H1 (cell line): ENCODE measurements at regions not wholly inside any gene's neighbourhood (a gene's known extent, or its start where the extent isn't known, plus 50 kb on each side); places are given as distances from the start of the nearest gene placed in this dataset.

Experiments
- CTCF ChIA-PET: fragments of 300-600 bp; sonication (Branson Sonifier 250); formaldehyde crosslinking; loops from one replicate; lab custom pipeline; 2021; ENCODE audit not compliant: partially characterized antibody; lab: Charles Lee
- POLR2A ChIA-PET: fragments of 300-600 bp; sonication (Branson Sonifier 250); formaldehyde crosslinking; loops from one replicate; lab custom pipeline; 2021; ENCODE audit warnings: inconsistent platforms; ENCODE audit not compliant: partially characterized antibody; lab: Charles Lee
- DNase-seq, 2 experiments: peaks; one replicate each; pipeline versions ENCODE4 v3.0.0 to v3.0.0-alpha.2; 2010 to 2022; ENCODE audit warnings: low spot score in 2 of 2, low read depth in 1 of 2, mixed read lengths in 1 of 2
- FAIRE-seq: peaks from 2 replicates; lab custom pipeline; 2011; peaks lifted over from hg19 to GRCh38; lab: Jason Lieb, UNC
- H2AFZ ChIP-seq: 2 replicates; pipeline ENCODE4 v1.8.1; 2012; ENCODE audit warnings: low read length, inconsistent platforms
- H2AK5ac ChIP-seq: 2 replicates; pipeline ENCODE4 v1.6.1; 2013; ENCODE audit warnings: low read depth, low read length
- H2BK120ac ChIP-seq: replicated peaks from 2 replicates; pipeline ENCODE3; 2013; ENCODE audit warnings: low read depth, low read length, inconsistent platforms
- H2BK12ac ChIP-seq: 2 replicates; pipeline ENCODE4 v1.6.1; 2013; ENCODE audit warnings: low read depth, low read length
- H2BK15ac ChIP-seq: 2 replicates; pipeline ENCODE4 v1.6.1; 2013; ENCODE audit warnings: low read length
- H2BK20ac ChIP-seq: 2 replicates; pipeline ENCODE4 v1.6.1; 2013; ENCODE audit warnings: low read length
- H2BK5ac ChIP-seq: 2 replicates; pipeline ENCODE4 v1.6.1; 2013; ENCODE audit warnings: low read depth, low read length
- H3K14ac ChIP-seq: 2 replicates; pipeline ENCODE4 v1.6.1; 2013; ENCODE audit warnings: inconsistent platforms; ENCODE audit not compliant: insufficient read length
- H3K18ac ChIP-seq: 2 replicates; pipeline ENCODE4 v1.6.1; 2013; ENCODE audit warnings: low read length; ENCODE audit errors: extremely low read depth
- H3K23ac ChIP-seq: 2 replicates; pipeline ENCODE4 v1.6.1; 2013; ENCODE audit warnings: inconsistent platforms; ENCODE audit not compliant: insufficient read length
- H3K23me2 ChIP-seq: 2 replicates; pipeline ENCODE4 v1.6.1; 2013; ENCODE audit warnings: low read depth, low read length
- H3K27ac ChIP-seq: 2 replicates; pipeline ENCODE4 v1.6.1; 2011; ENCODE audit warnings: low read depth, low read length, inconsistent platforms
- H3K27me3 ChIP-seq, 4 experiments: replicated peaks in 1 of 4; 1 replicate in 1 of 4; 2 replicates in 3 of 4; pipeline versions ENCODE4 v1.6.1 to v1.8.1; 2011 to 2013; ENCODE audit warnings: low read length in 3 of 4, mild to moderate bottlenecking in 3 of 4, inconsistent platforms in 2 of 4, mixed read lengths in 2 of 4, moderate library complexity in 1 of 4; ENCODE audit not compliant: control insufficient read depth in 3 of 4, insufficient read depth in 3 of 4; ENCODE audit errors: extremely low read depth in 1 of 4
- H3K36me3 ChIP-seq, 4 experiments: 2 replicates each; pipeline versions ENCODE4 v1.6.1 to v1.8.1; 2011 to 2013; ENCODE audit warnings: mild to moderate bottlenecking in 4 of 4, low read length in 3 of 4, moderate library complexity in 2 of 4, control low read depth in 1 of 4, inconsistent platforms in 1 of 4; ENCODE audit not compliant: insufficient read depth in 4 of 4, control insufficient read depth in 2 of 4
- H3K4ac ChIP-seq: replicated peaks from 2 replicates; pipeline ENCODE3; 2013; ENCODE audit warnings: low read length, low read depth, mixed read lengths, inconsistent platforms; ENCODE audit not compliant: insufficient read length
- H3K4me1 ChIP-seq, 4 experiments: replicated peaks in 1 of 4; 1 replicate in 1 of 4; 2 replicates in 3 of 4; pipeline versions ENCODE4 v1.6.1 to v1.8.1; 2011 to 2013; ENCODE audit warnings: low read length in 3 of 4, inconsistent platforms in 2 of 4, mixed read lengths in 1 of 4; ENCODE audit not compliant: insufficient read depth in 4 of 4, control insufficient read depth in 3 of 4
- H3K4me2 ChIP-seq, 2 experiments: 2 replicates each; pipeline versions ENCODE4 v1.6.1 to v1.8.1; 2011 to 2013; ENCODE audit warnings: low read depth in 2 of 2, low read length in 2 of 2, control low read depth in 1 of 2, inconsistent platforms in 1 of 2, mild to moderate bottlenecking in 1 of 2; ENCODE audit not compliant: insufficient read depth in 1 of 2
- H3K4me3 ChIP-seq, 4 experiments: fragments of 200-600, 300-600 bp in 1 of 4; sonication (generic), shearing (Covaris generic), sonication (Bioruptor Twin) in 1 of 4; 2 replicates each; pipeline versions ENCODE4 v1.5.1 to v1.8.1; 2011 to 2016; ENCODE audit warnings: low read length in 4 of 4, low read depth in 3 of 4, control low read depth in 2 of 4, inconsistent platforms in 2 of 4, mild to moderate bottlenecking in 2 of 4, mixed read lengths in 1 of 4, moderate library complexity in 1 of 4; ENCODE audit not compliant: insufficient read depth in 2 of 4; ENCODE audit errors: extremely low read depth in 1 of 4
- H3K56ac ChIP-seq: replicated peaks from 2 replicates; pipeline ENCODE3; 2013; ENCODE audit warnings: low read depth, mild to moderate bottlenecking, mixed read lengths, low read length, inconsistent platforms; ENCODE audit not compliant: insufficient read length
- H3K79me1 ChIP-seq: 2 replicates; pipeline ENCODE4 v1.6.1; 2013; ENCODE audit warnings: low read depth, low read length, control low read depth
- H3K79me2 ChIP-seq, 2 experiments: 2 replicates each; pipeline versions ENCODE4 v1.6.1 to v1.8.1; 2012 to 2013; ENCODE audit warnings: low read length in 2 of 2, mild to moderate bottlenecking in 2 of 2, inconsistent platforms in 1 of 2; ENCODE audit not compliant: insufficient read depth in 2 of 2, control insufficient read depth in 1 of 2
- H3K9ac ChIP-seq, 4 experiments: replicated peaks in 1 of 4; 1 replicate in 1 of 4; 2 replicates in 3 of 4; pipeline versions ENCODE4 v1.6.1 to v1.8.1; 2011 to 2013; ENCODE audit warnings: low read depth in 3 of 4, low read length in 3 of 4, control low read depth in 2 of 4, mild to moderate bottlenecking in 2 of 4, moderate library complexity in 2 of 4, inconsistent platforms in 1 of 4; ENCODE audit errors: extremely low read depth in 1 of 4
- H3K9me3 ChIP-seq, 2 experiments: 2 replicates each; pipeline versions ENCODE4 v1.6.1 to v1.8.1; 2012 to 2013; ENCODE audit warnings: mild to moderate bottlenecking in 2 of 2, moderate library complexity in 2 of 2, control low read depth in 1 of 2, inconsistent platforms in 1 of 2, low read depth in 1 of 2, low read length in 1 of 2, mixed read lengths in 1 of 2; ENCODE audit not compliant: insufficient read depth in 2 of 2
- H4K20me1 ChIP-seq, 2 experiments: replicated peaks in 1 of 2; 2 replicates each; pipeline versions ENCODE3 to v1.8.1; 2011 to 2013; ENCODE audit warnings: inconsistent platforms in 2 of 2, low read length in 2 of 2, mild to moderate bottlenecking in 1 of 2; ENCODE audit not compliant: insufficient read depth in 2 of 2, control insufficient read depth in 1 of 2
- H4K5ac ChIP-seq: 2 replicates; pipeline ENCODE4 v1.6.1; 2013; ENCODE audit warnings: low read length, low read depth, mixed read lengths, inconsistent platforms; ENCODE audit not compliant: insufficient read length
- H4K8ac ChIP-seq: 2 replicates; pipeline ENCODE4 v1.8.0; 2013; ENCODE audit warnings: mild to moderate bottlenecking, moderate library complexity, low read length, inconsistent platforms; ENCODE audit not compliant: insufficient read depth; ENCODE audit errors: extremely low read depth
- H4K91ac ChIP-seq: replicated peaks from 2 replicates; pipeline ENCODE3; 2013; ENCODE audit warnings: low read length, mixed read lengths, inconsistent platforms; ENCODE audit not compliant: insufficient read length
- CBX5 ChIP-seq: fragments of 300-800, 300-1000 bp; sonication (generic); IDR thresholded peaks from 2 replicates; pipeline ENCODE4 v1.7.1; 2016; ENCODE audit warnings: antibody characterized with exemption, low read length, low read depth
- JUN ChIP-seq: IDR thresholded peaks from 2 replicates; pipeline ENCODE4 v1.6.1; 2011; ENCODE audit warnings: low read depth, mild to moderate bottlenecking, improper control_type of control experiment, low read length
- RAD21 ChIP-seq, 2 experiments: IDR thresholded peaks in 1 of 2; conservative IDR thresholded peaks in 1 of 2; 2 replicates each; pipeline ENCODE4 v1.6.1; 2011; ENCODE audit warnings: low read depth in 2 of 2, low read length in 2 of 2, improper control_type of control experiment in 1 of 2, inconsistent platforms in 1 of 2, mild to moderate bottlenecking in 1 of 2, moderate library complexity in 1 of 2
- YY1 ChIP-seq: IDR thresholded peaks from 2 replicates; pipeline ENCODE4 v1.6.1; 2011; ENCODE audit warnings: low read depth, mild to moderate bottlenecking, low read length
- WGBS, 2 experiments: shearing (Covaris generic) in 1 of 2; methylation state at CpG; one replicate each; pipeline versions ENCODE4 v1.1.6 to v1.1.7; 2013 to 2015; ENCODE audit warnings: low lambda C conversion rate in 2 of 2, mixed read lengths in 2 of 2, inconsistent platforms in 1 of 2, low coverage in 1 of 2, missing lambda C conversion rate in 1 of 2; ENCODE audit not compliant: insufficient replicate concordance in 2 of 2, insufficient coverage in 1 of 2, insufficient read length in 1 of 2; ENCODE audit errors: extremely low coverage in 1 of 2, missing lambda C conversion rate in 1 of 2; 5-methylcytosine and 5-hydroxymethylcytosine counted together
- TF ChIP-seq, protein P1 (sequence below), 3 experiments: IDR thresholded peaks; 1 replicate in 2 of 3; 2 replicates in 1 of 3; pipeline versions ENCODE4 v1.5.1 to v1.6.1; 2011; ENCODE audit warnings: low read length in 3 of 3, mild to moderate bottlenecking in 3 of 3, inconsistent platforms in 2 of 3, low read depth in 1 of 3, moderate library complexity in 1 of 3; ENCODE audit not compliant: insufficient read depth in 1 of 3; ENCODE audit errors: control extremely low read depth in 1 of 3
- TF ChIP-seq, protein P2 (sequence below): IDR thresholded peaks from 2 replicates; pipeline ENCODE4 v1.6.1; 2012; ENCODE audit warnings: inconsistent platforms

- no peak overlapping the region; the same call in 1 of the 2 replicates for H4K8ac ChIP-seq
- no peaks in the 10 kb centered on the region for H3K36me3 ChIP-seq
- H3K9ac ChIP-seq = no peak overlapping the region
- H3K79me1 ChIP-seq = no peaks in the 10 kb centered on the region
- ChIA-PET POLR2A (no interaction called here), CTCF (interaction anchor here (1.1 to 2.6 kb wide), 4 partner anchors 9 to 150 kb away, joined by 3 to 6 read pairs (median 4); no protein-coding TSS in a partner anchor)
- no peaks in the 10 kb centered on the region for H3K9me3 ChIP-seq
- no peak overlapping the region for H2BK15ac ChIP-seq
- no peaks in the 10 kb centered on the region for H3K79me2 ChIP-seq
- H3K23me2 ChIP-seq = no peaks in the 10 kb centered on the region
- no peak overlapping the region for H3K4me3 ChIP-seq
- no peak overlapping the region for H2BK12ac ChIP-seq
- H3K27me3 ChIP-seq = no peaks in the 10 kb centered on the region
- no peak overlapping the region for H2BK5ac ChIP-seq
- TF ChIP-seq, protein P1, sequence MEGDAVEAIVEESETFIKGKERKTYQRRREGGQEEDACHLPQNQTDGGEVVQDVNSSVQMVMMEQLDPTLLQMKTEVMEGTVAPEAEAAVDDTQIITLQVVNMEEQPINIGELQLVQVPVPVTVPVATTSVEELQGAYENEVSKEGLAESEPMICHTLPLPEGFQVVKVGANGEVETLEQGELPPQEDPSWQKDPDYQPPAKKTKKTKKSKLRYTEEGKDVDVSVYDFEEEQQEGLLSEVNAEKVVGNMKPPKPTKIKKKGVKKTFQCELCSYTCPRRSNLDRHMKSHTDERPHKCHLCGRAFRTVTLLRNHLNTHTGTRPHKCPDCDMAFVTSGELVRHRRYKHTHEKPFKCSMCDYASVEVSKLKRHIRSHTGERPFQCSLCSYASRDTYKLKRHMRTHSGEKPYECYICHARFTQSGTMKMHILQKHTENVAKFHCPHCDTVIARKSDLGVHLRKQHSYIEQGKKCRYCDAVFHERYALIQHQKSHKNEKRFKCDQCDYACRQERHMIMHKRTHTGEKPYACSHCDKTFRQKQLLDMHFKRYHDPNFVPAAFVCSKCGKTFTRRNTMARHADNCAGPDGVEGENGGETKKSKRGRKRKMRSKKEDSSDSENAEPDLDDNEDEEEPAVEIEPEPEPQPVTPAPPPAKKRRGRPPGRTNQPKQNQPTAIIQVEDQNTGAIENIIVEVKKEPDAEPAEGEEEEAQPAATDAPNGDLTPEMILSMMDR (IDR thresholded peaks at IDR 0.05; ENCODE audit: control extremely low read depth in 1 of 3, insufficient read depth in 1 of 3, low read depth in 1 of 3, low read length in 3 of 3) = peak; percentile 53 to 66 (median 59)
- TF ChIP-seq, protein P2, sequence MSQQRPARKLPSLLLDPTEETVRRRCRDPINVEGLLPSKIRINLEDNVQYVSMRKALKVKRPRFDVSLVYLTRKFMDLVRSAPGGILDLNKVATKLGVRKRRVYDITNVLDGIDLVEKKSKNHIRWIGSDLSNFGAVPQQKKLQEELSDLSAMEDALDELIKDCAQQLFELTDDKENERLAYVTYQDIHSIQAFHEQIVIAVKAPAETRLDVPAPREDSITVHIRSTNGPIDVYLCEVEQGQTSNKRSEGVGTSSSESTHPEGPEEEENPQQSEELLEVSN = no peak
- peak; percentile 60 to 67 for TF ChIP-seq RAD21 (IDR thresholded peaks at IDR 0.05 in 1 of 2, conservative IDR thresholded peaks at IDR 0.05 in 1 of 2; ENCODE audit: low read depth in 2 of 2, low read length in 2 of 2)
- no peak for TF ChIP-seq YY1
- TF ChIP-seq CBX5 = no peak
- TF ChIP-seq JUN = no peak
- no peak overlapping the region for H2BK120ac ChIP-seq
- 85% methylated on average over 4 of the region's 4 CpGs; no CpG with 5 or more reads in 1 of the 2 experiments for WGBS, 2 experiments
- FAIRE-seq (no peak), DNase-seq (peak; percentile 15 to 71)
- no peak overlapping the region for H2AK5ac ChIP-seq
- H3K27ac ChIP-seq = no peak overlapping the region
- no peak overlapping the region for H3K4me2 ChIP-seq
- no peak overlapping the region for H3K23ac ChIP-seq
- H4K20me1 ChIP-seq = no peaks in the 10 kb centered on the region
- peaks cover 0 to 6% (median 1%) of the 10 kb centered on the region in 4 experiments; a peak in 2 of 7 replicates for H3K4me1 ChIP-seq
- no peak overlapping the region for H4K5ac ChIP-seq
- H2BK20ac ChIP-seq = no peak overlapping the region
- H3K14ac ChIP-seq = no peak overlapping the region
- peak overlapping the region; percentile 70; the same call in 1 of the 2 replicates for H2AFZ ChIP-seq
- no peak overlapping the region for H3K56ac ChIP-seq
- no peak overlapping the region for H3K18ac ChIP-seq
- no peak overlapping the region for H3K4ac ChIP-seq
- no peak overlapping the region for H4K91ac ChIP-seq
Measured at GRCh38 chr6:86706449-86706848, 230.9 kb upstream of the HTR1E start.
